Lung (tissue), 11 donors: ENCODE measurements at regions not wholly inside any gene's neighbourhood (a gene's known extent, or its start where the extent isn't known, plus 50 kb on each side); places are given as distances from the start of the nearest gene placed in this dataset.

ENCODE experiments used
- ATAC-seq: fragments of 200-7000 bp; cut with Tn5 transposase; one replicate; pipeline ENCODE4 v1.9.1; 2020; ENCODE audit warnings: moderate number of reproducible peaks; ENCODE audit not compliant: insufficient read depth, low FRiP score
- DNase-seq, 3 donors: peaks; one replicate each; pipeline ENCODE4 v3.0.0-alpha.2; 2013 to 2017
- H3K27ac ChIP-seq, 2 donors: one replicate each; pipeline ENCODE4 v1.5.1; 2013; ENCODE audit warnings: mild to moderate bottlenecking in 2 of 2, moderate library complexity in 2 of 2, control low read depth in 1 of 2, inconsistent platforms in 1 of 2, low read depth in 1 of 2, low read length in 1 of 2
- H3K27me3 ChIP-seq, 3 donors: one replicate each; pipeline ENCODE4 v1.5.1; 2013; ENCODE audit warnings: low read length in 2 of 3; ENCODE audit not compliant: control insufficient read depth in 3 of 3, insufficient read depth in 3 of 3
- H3K36me3 ChIP-seq, 4 donors: one replicate each; pipeline ENCODE4 v1.5.1; 2013; ENCODE audit warnings: low read length in 4 of 4, mild to moderate bottlenecking in 1 of 4, moderate library complexity in 1 of 4; ENCODE audit not compliant: control insufficient read depth in 4 of 4, insufficient read depth in 4 of 4
- H3K4me1 ChIP-seq, 5 donors: one replicate each; pipeline ENCODE4 v1.5.1; 2013; ENCODE audit warnings: low read length in 5 of 5, mild to moderate bottlenecking in 2 of 5, moderate library complexity in 1 of 5; ENCODE audit not compliant: control insufficient read depth in 5 of 5, insufficient read depth in 5 of 5
- H3K4me3 ChIP-seq: one replicate; pipeline ENCODE4 v1.5.1; 2013; ENCODE audit warnings: mild to moderate bottlenecking, control low read depth, moderate library complexity
- H3K9ac ChIP-seq, 2 donors: one replicate each; pipeline ENCODE4 v1.5.1; 2013; ENCODE audit warnings: low read length in 2 of 2, control low read depth in 1 of 2; ENCODE audit not compliant: insufficient read depth in 1 of 2
- H3K9me3 ChIP-seq, 4 donors: one replicate each; pipeline ENCODE4 v1.5.1; 2013; ENCODE audit warnings: low read length in 3 of 4, mild to moderate bottlenecking in 1 of 4, moderate library complexity in 1 of 4; ENCODE audit not compliant: control insufficient read depth in 4 of 4, insufficient read depth in 3 of 4
- CTCF ChIP-seq: IDR thresholded peaks from 2 replicates; pipeline ENCODE4 v1.5.1; 2012; ENCODE audit warnings: mild to moderate bottlenecking; ENCODE audit errors: control extremely low read depth, extremely low read depth
- WGBS, 2 donors: extraction: QIAGEN DNeasy Blood & Tissue Kit; methylation state at CpG; one replicate each; pipeline ENCODE4 v1.1.7; 2013; 5-methylcytosine and 5-hydroxymethylcytosine counted together
- donor health status: control.
- donor health status: control.
- donor health status: Bipolar disorder and iron deficiency.
- donor health status: healthy.
- donor health status: DM: yes; HTN: yes; CAD: no.

DNA sequence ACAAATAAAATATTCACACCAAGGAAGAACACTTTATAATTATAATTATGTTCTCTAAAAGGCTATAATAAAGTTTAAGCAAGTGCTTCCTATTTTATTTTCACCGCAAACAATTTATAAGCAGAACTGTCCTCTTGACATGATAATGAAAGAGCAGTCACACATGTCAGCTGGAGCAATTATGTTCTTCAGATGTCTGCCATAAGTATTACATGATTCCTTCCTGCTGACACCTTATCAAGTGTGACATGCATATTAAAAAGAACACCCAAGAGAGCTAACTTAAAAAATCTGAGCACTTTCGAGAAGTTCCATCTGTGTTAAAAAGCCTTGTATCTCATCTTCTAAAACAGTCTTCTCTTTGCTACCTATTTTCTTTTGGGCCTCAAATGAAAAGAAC is 249.5 kb downstream of the SQOR start:
- H3K9me3 ChIP-seq: peaks cover 0 to 3% (median 0%) of the 10 kb centered on the region in 4 donors
- H3K9ac ChIP-seq: no peak overlapping the region
- H3K4me3 ChIP-seq: no peak overlapping the region
- H3K36me3 ChIP-seq: no peaks in the 10 kb centered on the region
- H3K4me1 ChIP-seq: peaks cover 0 to 2% (median 0%) of the 10 kb centered on the region in 5 donors
- H3K27ac ChIP-seq: no peak overlapping the region
- TF ChIP-seq CTCF: no peak
- 91 to 93% methylated on average over 2 of the region's 2 CpGs for WGBS, 2 donors
- H3K27me3 ChIP-seq: no peaks in the 10 kb centered on the region
- no peak for ATAC-seq
- no peak for DNase-seq

DNA sequence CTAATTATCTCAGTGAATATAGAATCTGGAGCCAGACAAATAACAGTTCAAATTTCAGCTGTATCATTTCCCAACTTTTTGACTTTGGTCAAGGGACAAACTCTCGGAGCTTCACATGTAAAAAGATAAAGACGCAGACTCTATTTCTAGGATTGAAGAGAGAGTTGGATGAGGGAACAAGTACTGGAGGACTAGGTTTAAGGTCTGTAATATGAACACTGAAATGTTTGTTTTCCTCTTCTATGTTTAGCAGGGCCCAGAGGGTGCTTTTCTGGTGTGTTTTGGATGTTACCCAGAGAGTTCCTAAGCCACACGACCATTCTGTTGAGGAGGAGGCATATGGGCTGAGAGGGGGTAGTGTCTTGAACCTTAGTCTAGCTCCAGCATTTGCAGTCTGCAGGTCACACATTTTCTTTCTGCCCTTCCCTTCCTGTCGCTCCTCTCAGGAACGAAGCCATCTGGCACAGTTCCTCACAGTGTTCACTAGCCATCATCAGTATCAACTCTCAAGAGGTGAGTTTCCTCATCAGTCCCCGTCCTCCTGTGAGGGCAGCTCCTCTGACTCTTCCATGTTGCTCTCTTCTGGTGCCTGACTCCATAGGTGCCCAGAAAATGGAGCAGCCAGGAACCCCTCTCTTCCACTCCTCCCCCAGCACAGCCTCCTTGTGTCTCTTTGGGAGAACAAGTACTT is 250.1 kb downstream of the SQOR start:
- no peaks in the 10 kb centered on the region for H3K27me3 ChIP-seq
- H3K9ac ChIP-seq: no peak overlapping the region
- H3K4me1 ChIP-seq: peaks cover 0 to 2% (median 0%) of the 10 kb centered on the region in 5 donors
- peaks cover 0 to 3% (median 0%) of the 10 kb centered on the region in 4 donors for H3K9me3 ChIP-seq
- no peaks in the 10 kb centered on the region for H3K36me3 ChIP-seq
- ATAC-seq: peak; percentile 31
- WGBS, 2 donors: 60 to 72% methylated on average over 6 of the region's 6 CpGs
- no peak overlapping the region for H3K27ac ChIP-seq
- DNase-seq: no peak
- no peak overlapping the region for H3K4me3 ChIP-seq
- no peak for TF ChIP-seq CTCF

DNA sequence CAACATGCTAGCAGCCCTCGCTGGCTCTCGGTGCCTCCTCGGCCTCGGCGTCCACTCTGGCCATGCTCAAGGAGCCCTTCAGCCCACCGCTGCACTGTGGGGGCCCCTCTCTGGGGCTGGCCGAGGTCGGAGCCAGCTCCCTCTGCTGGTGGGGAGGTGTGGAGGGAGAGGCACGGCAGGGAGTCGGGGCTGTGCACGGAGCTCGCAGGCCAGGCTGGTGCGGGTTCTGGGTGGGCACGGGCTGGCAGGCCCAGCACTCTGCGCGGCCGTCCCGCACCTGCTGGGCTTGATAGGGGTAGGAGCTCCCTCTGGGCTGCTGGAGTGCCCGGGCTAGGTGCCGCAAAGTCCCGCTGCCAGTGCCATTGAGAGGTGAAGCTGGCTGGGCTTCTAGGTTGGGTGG is 251.0 kb downstream of the SQOR start:
- no peak for TF ChIP-seq CTCF
- no peak overlapping the region for H3K4me3 ChIP-seq
- H3K9ac ChIP-seq: no peak overlapping the region
- WGBS, 2 donors: 95 to 97% methylated on average over 21 of the region's 21 CpGs
- H3K27me3 ChIP-seq: no peaks in the 10 kb centered on the region
- peaks cover 0 to 3% (median 0%) of the 10 kb centered on the region in 4 donors for H3K9me3 ChIP-seq
- no peaks in the 10 kb centered on the region for H3K36me3 ChIP-seq
- no peak overlapping the region for H3K27ac ChIP-seq
- ATAC-seq (no peak), DNase-seq (no peak)
- peaks cover 0 to 2% (median 0%) of the 10 kb centered on the region in 5 donors for H3K4me1 ChIP-seq

DNA sequence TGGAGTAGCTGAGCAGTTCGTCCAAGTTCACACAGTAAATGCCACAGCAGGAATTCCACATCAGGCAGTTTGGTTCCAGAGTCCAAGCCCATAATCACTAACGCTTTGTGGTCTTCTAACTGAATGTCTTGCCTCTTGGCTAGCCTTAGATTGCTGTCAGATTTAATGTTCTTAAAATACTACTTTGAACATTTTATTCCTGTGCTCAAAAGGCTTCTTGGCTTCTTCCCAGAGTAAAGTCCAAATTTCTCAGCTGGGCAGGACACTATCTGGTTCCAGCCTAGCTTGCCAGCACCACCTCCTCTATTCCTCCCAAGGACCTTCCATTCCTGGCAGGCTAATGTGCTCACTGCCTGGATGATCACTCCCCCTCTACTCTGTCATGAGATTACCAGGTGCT is 256.9 kb downstream of the SQOR start:
- no peaks in the 10 kb centered on the region for H3K27me3 ChIP-seq
- DNase-seq: peak in 1 of 3 donors; percentile 13
- no peak for TF ChIP-seq CTCF
- H3K9me3 ChIP-seq: no peaks in the 10 kb centered on the region
- no peak overlapping the region for H3K9ac ChIP-seq
- H3K4me3 ChIP-seq: no peak overlapping the region
- 46 to 63% methylated on average over 2 of the region's 2 CpGs for WGBS, 2 donors
- no peaks in the 10 kb centered on the region for H3K36me3 ChIP-seq
- H3K4me1 ChIP-seq: no peaks in the 10 kb centered on the region
- H3K27ac ChIP-seq: no peak overlapping the region
- ATAC-seq: no peak
